Head of caudate nucleus (tissue), 42 donors: ENCODE measurements at regions not wholly inside any gene's neighbourhood (a gene's known extent, or its start where the extent isn't known, plus 50 kb on each side); places are given as distances from the start of the nearest gene placed in this dataset.
A peak's percentile ranks its signal among the peaks of the same experiment; 100 is the strongest.
"Not testable (repeated sequence)": the region's sequence is repeated elsewhere in the genome, so short reads cannot be mapped to it uniquely, and the experiment has no call there.

Experiments used
- DNase-seq, 42 donors: peaks; one replicate each; pipeline versions ENCODE4 v3.0.0 to v3.0.0-alpha.2; 2020 to 2021; ENCODE audit warnings: mixed read lengths in 7 of 42
- intact Hi-C: fragments of 100-400 bp; cut with DNase I; formaldehyde crosslinking; loops from one replicate; pipeline ENCODE4 v1.15.0; 2022

DNA sequence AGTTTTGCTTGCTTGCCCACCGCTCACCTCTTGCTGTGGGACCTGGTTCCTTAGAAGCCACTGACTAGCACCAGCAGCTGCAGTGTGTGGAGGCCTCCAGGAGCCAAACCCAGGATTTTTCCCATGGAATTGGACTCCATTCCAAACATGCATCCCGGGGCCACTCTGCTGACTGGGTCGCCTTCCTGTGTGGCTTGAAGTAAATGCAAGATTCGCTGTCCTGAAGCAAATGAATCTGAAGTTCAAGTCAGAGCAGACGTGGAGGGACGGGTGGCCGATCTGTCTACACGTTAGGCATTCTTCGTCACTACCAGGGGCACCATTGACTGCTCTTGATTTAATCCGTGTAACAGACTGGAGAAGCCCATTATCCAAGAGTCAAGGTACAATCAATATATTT is 109.0 kb downstream of the SHOX start:
- intact Hi-C loops: no loop called here
- peak in 1 of 42 donors; percentile 25 for DNase-seq

DNA sequence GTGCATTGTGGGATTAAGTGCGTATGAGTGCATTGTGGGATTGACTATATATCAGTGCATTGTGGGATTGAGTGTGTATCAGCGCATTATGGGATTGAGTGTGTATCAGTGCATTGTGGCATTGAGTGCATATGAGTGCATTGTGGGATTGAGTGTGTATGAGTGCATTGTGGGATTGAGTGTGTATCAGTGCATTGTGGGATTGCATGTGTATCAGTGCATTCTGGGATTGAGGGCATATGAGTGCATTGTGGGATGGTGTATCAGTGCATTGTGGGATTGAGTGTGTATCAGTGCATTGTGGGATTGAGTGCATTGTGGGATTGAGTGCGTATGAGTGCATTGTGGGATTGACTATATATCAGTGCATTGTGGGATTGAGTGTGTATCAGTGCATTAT is 106.4 kb downstream of the SHOX start:
- DNase-seq, intact Hi-C loops: not testable (repeated sequence)

DNA sequence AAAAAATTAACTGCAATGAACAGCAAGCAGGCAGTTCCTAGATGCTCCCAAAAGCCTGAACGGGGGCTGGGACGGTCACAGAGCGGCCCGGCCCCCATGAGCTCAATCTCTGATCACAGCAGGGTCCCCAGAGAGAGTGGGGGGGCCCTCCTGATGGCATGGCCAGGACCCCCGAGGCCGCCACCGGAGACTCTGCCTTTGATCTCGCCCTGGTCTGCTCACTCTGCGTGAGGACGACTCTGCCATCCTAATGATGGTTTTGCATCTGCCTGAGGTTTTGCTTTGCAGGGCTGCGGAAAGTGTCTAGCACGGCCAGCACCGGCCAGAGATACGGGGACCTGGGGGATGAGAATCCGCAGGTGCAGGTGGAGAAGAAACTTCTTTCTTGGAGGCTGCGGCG is 103.8 kb downstream of the SHOX start:
- DNase-seq: no peak
- intact Hi-C loops: no loop called here

DNA sequence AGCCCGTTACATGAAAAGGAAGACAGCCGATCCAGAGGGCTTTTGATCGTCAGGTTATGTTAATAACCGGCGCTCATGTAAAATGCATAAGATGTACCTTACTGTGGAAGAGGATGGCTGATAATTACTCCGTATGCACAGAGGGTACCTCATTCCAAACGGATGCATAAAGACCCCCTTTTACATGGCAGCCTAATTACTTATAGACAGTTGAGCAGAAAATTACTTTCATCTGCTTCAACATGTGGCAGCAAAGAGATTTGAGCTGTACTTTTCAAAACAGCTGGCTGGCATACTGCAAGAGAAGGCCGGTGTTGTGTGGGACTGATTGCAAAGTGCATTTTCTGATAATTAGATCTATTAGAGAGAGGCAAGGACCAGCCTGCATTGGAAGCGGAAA is 103.4 kb downstream of the SHOX start:
- no peak for DNase-seq

DNA sequence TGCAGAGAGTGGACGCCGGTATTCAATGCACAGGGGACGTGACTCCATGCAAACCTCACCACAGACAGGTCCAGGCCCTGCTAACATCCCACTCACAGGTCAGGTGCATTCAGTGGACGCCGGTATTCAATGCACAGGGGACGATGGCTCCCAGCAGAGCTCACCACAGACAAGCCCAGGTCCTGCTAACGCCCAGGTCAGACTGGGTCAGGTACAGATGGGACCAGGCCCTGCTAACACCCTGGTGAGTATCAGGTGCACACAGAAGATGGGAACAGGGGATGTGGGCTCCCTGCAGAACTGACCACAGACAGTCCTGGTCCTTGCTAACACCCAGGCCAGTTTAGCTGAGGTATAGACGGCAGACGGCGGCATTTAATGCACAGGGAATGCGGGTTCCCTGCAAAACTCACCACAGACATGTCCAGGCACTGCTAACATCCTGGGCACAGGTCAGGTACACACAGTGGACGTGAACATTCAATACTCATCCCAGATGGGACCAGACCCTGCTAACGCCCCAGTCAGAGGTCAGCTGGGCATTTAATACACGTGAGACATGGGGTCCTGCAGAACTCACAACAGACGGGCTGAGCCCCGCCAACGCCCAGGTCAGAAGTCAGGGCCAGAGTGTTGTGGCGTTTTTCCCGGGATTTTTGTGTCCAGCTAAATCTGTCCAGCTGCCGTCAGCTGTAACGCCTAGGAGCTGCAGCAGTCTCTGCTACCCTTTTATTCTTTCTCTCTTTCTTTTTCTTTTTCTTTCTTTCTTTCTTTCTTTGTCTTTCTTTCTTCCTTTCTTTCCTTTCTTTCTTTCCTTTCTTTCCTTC is 99.2 kb downstream of the SHOX start:
- peak in 1 of 42 donors; percentile 22 for DNase-seq
- intact Hi-C loops: no loop called here

More for the DNA sequence above, 103.4 kb downstream of the SHOX start:
- intact Hi-C loops: no loop called here

DNA sequence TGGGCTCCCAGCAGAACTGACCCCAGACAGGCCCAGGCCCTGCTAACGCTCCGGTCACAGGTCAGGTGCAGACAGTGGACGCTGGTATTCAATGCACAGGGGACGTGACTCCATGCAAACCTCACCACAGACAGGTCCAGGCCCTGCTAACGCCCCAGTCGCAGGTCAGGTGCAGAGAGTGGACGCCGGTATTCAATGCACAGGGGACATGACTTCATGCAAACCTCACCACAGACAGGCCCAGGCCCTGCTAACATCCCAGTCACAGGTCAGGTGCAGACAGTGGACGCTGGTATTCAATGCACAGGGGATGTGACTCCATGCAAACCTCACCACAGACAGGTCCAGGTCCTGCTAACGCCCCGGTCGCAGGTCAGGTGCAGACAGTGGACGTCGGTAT is 98.5 kb downstream of the SHOX start:
- peak in 1 of 42 donors; percentile 3 for DNase-seq
- intact Hi-C loops: not testable (repeated sequence)

DNA sequence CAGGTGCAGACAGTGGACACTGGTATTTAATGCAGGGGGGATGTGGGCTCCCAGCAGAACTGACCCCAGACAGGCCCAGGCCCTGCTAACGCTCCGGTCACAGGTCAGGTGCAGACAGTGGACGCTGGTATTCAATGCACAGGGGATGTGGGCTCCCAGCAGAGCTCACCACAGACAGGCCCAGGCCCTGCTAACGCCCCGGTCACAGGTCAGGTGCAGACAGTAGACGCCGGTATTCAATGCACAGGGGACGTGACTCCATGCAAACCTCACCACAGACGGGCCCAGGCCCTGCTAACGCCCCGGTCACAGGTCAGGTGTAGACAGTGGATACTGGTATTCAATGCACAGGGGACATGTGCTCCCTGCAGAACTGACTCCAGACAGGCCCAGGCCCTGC is 98.0 kb downstream of the SHOX start:
- intact Hi-C loops: not testable (repeated sequence)

DNA sequence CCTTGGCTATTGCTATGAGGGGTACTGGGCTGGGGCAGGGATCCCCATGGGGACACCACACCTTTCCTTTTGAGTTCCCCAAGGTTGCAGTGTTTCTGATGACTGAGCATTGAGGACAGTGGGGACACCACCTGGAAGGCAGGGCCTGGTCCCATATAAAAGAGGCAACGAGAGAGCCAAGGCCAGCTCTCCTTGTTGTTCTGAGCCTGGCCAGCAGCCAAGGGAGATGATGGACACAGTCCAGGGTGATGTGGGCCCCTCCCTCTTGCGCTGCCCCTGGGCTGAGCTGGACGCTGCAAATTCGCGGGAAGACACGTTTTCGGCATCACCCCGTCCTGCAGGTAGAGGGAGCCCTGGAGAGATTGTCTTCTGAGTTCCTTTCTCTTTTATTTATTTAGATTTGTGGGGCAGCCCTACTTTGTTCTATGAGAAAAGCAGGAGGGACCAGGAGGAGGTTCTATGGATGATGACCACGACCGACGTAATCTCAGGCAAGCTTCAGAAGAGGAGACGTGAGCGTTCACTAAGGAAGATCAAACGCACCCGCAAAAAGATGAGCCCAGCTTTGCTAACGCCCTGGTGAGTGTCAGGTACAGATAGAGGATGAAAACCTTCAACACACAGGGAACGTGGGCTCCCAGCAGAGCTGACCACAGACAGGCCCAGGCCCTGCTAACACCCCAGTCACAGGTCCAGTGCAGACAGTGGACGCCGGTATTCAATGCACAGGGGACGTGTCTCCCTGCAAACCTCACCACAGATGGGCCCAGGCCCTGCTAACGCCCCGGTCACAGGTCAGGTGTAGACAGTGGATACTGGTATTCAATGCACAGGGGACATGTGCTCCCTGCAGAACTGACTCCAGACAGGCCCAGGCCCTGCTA is 97.4 kb downstream of the SHOX start:
- intact Hi-C loops: no loop called here
- peak in 1 of 42 donors; percentile 33 for DNase-seq

More for the DNA sequence above, 98.0 kb downstream of the SHOX start:
- DNase-seq: not testable (repeated sequence)

DNA sequence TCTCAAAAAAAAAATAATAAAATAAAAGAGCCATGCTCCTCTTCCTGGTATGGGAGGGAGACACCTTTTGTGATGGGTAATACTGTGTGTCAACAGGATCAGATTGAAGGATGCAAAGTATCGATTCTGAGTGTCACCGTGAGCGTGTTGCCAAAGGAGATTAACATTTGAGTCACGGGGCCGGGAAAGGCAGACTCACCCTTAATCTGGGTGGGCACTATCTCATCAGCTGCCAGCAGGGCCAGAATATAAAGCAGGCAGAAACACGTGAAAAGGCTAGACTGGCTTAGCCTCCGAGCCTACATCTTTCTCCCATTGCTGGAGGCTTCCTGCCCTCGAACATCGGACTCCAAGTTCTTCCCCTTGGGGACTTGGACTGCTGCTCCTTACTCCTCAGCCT is 95.4 kb downstream of the SHOX start:
- peak in 1 of 42 donors; percentile 8 for DNase-seq
- intact Hi-C loops: no loop called here

DNA sequence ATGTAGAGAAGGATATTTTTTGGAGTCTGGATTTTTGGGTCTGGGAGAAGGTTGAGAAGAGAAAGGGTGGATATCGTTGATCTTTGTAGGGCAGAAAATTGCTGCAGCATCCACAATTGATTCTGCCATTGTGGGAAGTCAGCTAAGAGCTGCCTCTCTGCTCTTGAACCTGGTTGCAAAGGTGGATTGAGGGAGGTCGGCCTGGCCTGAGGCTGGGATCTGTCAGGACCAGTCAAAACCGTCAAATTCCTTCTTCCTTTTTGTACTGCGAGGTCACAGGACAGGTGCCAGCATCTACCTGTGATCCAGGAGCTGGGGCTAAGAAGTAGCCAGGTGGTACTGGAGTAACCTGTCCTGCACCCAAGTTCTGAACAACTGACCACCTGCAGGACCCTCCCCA is 93.7 kb downstream of the SHOX start:
- intact Hi-C loops: no loop called here

DNA sequence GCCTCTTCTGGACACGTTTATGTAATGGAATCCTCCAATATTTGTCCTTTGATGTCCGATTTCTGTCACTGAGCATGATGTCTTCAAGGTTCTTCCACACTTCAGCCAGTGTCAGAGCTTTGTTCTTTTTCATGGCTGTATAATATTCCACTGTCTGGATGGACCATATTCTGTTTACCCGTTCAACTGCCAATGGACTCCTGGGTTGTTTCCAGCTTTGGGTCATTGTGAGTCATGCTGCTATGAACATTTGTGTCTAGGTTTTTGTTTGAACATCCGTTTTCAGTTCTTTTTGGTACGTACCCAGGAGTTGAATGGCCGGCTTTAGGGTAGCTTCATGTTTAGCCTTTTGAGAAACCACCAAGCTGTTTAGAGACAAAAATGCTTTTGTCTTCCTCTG is 93.2 kb downstream of the SHOX start:
- intact Hi-C loops: no loop called here
- DNase-seq: peak in 1 of 42 donors; percentile 16

More for the DNA sequence above, 93.7 kb downstream of the SHOX start:
- DNase-seq: peak in 1 of 42 donors; percentile 24

DNA sequence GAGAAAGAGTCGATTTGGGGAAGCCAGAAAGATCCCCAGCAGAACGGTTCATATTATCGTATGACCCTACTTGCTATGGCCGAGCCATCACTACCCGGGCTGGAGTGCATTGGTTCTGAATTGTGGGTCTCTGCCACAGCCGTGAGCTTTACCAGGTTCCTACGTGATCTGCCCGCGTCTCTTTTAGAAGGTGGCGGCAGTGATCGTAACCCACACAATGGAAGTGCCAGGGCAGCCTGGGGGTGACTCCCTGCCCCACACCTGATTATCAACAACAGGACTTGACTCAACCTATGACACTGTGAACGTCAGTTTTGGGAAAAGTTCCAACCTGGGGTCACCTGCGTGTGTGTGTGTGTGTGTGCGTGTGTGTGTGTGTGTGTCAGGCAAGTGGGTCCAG is 90.8 kb downstream of the SHOX start:
- peak in 1 of 42 donors; percentile 21 for DNase-seq
- intact Hi-C loops: no loop called here

DNA sequence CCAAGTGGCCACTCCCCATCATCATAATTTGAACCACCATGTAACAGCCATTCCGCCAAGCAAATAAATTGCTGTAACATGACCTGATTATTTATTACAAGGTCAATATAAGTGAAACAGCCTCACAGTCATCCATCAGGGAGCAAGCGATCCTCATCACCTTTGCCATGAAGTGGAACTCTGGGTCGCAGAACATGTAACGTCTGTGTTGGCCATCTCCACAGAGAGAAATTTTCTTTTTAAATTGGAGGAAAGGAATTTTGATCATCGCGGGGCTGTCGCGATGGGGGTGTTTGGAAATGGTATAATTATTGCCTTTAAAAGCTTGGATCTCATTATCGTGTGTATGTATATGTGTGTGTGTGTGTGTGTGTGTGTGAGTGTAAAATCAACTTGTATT is 90.2 kb downstream of the SHOX start:
- peak in 1 of 42 donors; percentile 1 for DNase-seq
- intact Hi-C loops: no loop called here

DNA sequence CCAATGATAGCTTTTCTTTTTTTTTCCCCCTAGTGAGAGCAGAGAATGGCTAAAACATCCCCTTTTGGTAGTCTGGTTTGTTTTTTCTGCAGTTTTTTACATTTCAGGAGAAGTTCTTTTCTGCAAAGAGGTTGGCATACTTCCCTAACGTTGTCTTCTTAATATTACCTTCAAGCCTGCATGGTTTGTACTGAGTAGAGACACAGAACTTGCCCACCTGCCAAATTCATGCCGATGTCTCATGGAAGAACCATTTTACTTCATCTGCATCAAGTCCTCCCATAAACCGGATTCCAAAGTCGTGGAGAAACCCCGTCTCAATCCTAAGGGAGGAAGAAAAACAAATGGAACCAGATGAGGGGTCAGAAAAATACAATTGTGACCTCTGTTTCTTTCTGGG is 89.7 kb downstream of the SHOX start:
- DNase-seq: peak in 1 of 42 donors; percentile 4
- intact Hi-C loops: no loop called here

DNA sequence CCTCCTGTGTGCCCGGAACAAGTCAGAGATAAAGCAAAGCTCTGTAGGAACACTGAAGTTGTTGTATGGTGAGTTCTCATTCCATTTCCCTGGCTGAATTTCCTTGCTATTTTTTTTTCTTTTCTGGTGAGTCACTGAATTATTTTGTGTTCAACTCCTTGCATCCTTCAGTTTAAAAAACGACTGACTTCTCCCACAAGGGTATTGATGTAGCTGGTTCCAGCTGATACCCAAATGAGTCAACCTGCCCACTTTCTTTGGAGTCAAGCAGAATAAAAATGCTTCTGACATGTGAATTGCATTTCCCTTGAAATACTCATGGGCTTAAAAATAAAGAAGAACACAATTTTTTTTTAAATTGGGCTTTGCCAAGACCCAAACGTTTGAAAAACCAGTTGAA is 85.5 kb downstream of the SHOX start:
- DNase-seq: peak in 6 of 42 donors; percentile 13 to 58 (median 24)

DNA sequence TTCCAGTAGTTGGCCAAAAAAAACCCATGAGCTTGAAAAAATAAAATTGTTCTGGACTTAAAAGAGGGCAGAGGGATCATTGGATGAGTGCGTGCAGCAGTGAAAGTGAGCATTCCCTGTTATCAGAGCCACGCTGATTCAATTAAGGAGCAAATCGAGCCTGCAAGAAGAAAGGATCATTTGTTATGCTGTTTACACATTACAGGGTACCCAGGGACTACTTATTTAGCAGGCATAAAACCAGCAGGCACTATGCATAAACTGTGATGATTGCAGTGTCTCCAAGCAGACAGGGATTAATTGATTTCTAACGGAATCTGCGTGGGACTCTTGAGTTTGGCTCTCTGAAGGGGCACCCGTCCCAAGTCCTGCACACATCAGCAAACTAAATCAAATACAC is 83.5 kb downstream of the SHOX start:
- peak in 1 of 42 donors; percentile 4 for DNase-seq
- intact Hi-C loops: no loop called here

More for the DNA sequence above, 85.5 kb downstream of the SHOX start:
- intact Hi-C loops: no loop called here
